GM12865 (cell line): ENCODE measurements at regions not wholly inside any gene's neighbourhood (a gene's known extent, or its start where the extent isn't known, plus 50 kb on each side); places are given as distances from the start of the nearest gene placed in this dataset.

Experiments used
- DNase-seq: peaks from one replicate; pipeline ENCODE4 v3.0.0; 2010; ENCODE audit warnings: low read depth
- H3K4me3 ChIP-seq: 2 replicates; pipeline ENCODE4 v1.5.1; 2011; ENCODE audit warnings: mild to moderate bottlenecking, low read depth, low read length, control low read depth
- CTCF ChIP-seq: IDR thresholded peaks from 2 replicates; pipeline ENCODE4 v1.5.1; 2011; ENCODE audit warnings: low read length, control low read depth, low read depth, inconsistent platforms; ENCODE audit not compliant: insufficient read depth; ENCODE audit errors: missing control alignments

DNA sequence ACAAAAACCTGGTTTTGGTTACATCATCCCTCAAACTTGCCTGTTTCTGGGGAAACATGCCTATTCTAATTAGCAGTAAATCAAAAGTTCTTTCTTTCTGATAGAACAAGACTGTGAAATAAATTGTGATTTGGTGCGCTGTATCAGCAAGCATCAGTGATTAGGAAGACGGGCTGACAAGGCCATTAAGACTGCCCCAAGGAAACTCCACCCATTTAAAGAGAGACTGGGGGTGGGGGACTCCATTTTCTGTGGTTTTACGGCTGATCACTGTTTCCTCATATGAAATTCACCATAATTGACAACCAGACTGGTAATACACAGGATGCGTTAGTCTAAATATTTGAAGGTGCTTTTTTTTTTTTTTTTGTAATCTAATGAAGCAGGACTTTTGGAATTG is 68.7 kb downstream of the MBL2 start:
- DNase-seq: peak; percentile 11
- TF ChIP-seq CTCF: no peak
- no peak overlapping the region for H3K4me3 ChIP-seq

GRCh38 chr10:52706332-52707070 is 66.1 kb downstream of the MBL2 start:
- no peak for TF ChIP-seq CTCF
- H3K4me3 ChIP-seq: no peak overlapping the region
- no peak for DNase-seq
